Parathyroid adenoma (tissue), 2 donors: ENCODE measurements at regions not wholly inside any gene's neighbourhood (a gene's known extent, or its start where the extent isn't known, plus 50 kb on each side); places are given as distances from the start of the nearest gene placed in this dataset.

Source experiments
- H2AFZ ChIP-seq: fragments of 300-600 bp; sonication (generic); one replicate; pipeline ENCODE4 v1.7.0; 2017; ENCODE audit warnings: antibody characterized with exemption, mild to moderate bottlenecking
- H3K27ac ChIP-seq: fragments of 300-600 bp; sonication (generic); one replicate; pipeline ENCODE4 v1.7.0; 2017
- H3K27me3 ChIP-seq: fragments of 300-600 bp; sonication (generic); one replicate; pipeline ENCODE4 v1.7.0; 2017; ENCODE audit warnings: low read length; ENCODE audit not compliant: control insufficient read depth, insufficient read depth
- H3K36me3 ChIP-seq: fragments of 300-600 bp; sonication (generic); one replicate; pipeline ENCODE4 v1.7.0; 2017; ENCODE audit warnings: low read length; ENCODE audit not compliant: control insufficient read depth, insufficient read depth
- H3K4me1 ChIP-seq: fragments of 300-600 bp; sonication (generic); one replicate; pipeline ENCODE4 v1.7.0; 2017; ENCODE audit warnings: control low read depth
- H3K4me2 ChIP-seq: fragments of 300-600 bp; sonication (generic); one replicate; pipeline ENCODE4 v1.7.0; 2017; ENCODE audit warnings: low read length
- H3K4me3 ChIP-seq: fragments of 300-600 bp; sonication (generic); one replicate; pipeline ENCODE4 v1.7.0; 2017; ENCODE audit warnings: low read depth, low read length
- H3K79me2 ChIP-seq: fragments of 300-600 bp; sonication (generic); one replicate; pipeline ENCODE4 v1.7.0; 2017; ENCODE audit warnings: control low read depth
- H3K9ac ChIP-seq: fragments of 300-600 bp; sonication (generic); one replicate; pipeline ENCODE4 v1.7.0; 2017; ENCODE audit warnings: mild to moderate bottlenecking
- H3K9me3 ChIP-seq: fragments of 300-600 bp; sonication (generic); one replicate; pipeline ENCODE4 v1.7.0; 2017; ENCODE audit warnings: low read length; ENCODE audit not compliant: control insufficient read depth
- CTCF ChIP-seq: fragments of 300-600 bp; sonication (generic); IDR thresholded peaks from one replicate; pipeline ENCODE4 v1.7.0; 2017; ENCODE audit warnings: antibody characterized with exemption, mild to moderate bottlenecking
- donor health status: primary hyperparathyroidism.

GRCh38 chr2:59378127-59378526 is 1137.0 kb upstream of the FANCL start:
- no peak for TF ChIP-seq CTCF
- H3K4me2 ChIP-seq = no peak overlapping the region
- H3K9ac ChIP-seq = no peak overlapping the region
- no peak overlapping the region for H3K27ac ChIP-seq
- no peaks in the 10 kb centered on the region for H3K36me3 ChIP-seq
- H3K27me3 ChIP-seq = no peaks in the 10 kb centered on the region
- no peaks in the 10 kb centered on the region for H3K9me3 ChIP-seq
- H3K79me2 ChIP-seq = no peaks in the 10 kb centered on the region
- H2AFZ ChIP-seq = no peak overlapping the region
- H3K4me1 ChIP-seq = no peaks in the 10 kb centered on the region
- no peak overlapping the region for H3K4me3 ChIP-seq

GRCh38 chr2:59366288-59366687 is 1125.2 kb upstream of the FANCL start:
- TF ChIP-seq CTCF = no peak
- Histone ChIP-seq H3K79me2 (no peaks in the 10 kb centered on the region), H3K27ac (no peak overlapping the region), H3K9ac (no peak overlapping the region), H3K4me2 (no peak overlapping the region), H3K9me3 (no peaks in the 10 kb centered on the region), H2AFZ (no peak overlapping the region), H3K4me3 (no peak overlapping the region), H3K27me3 (no peaks in the 10 kb centered on the region), H3K4me1 (no peaks in the 10 kb centered on the region), H3K36me3 (no peaks in the 10 kb centered on the region)

- H3K27me3 ChIP-seq = no peaks in the 10 kb centered on the region
- no peak overlapping the region for H3K9ac ChIP-seq
- TF ChIP-seq CTCF = no peak
- no peak overlapping the region for H3K27ac ChIP-seq
- no peaks in the 10 kb centered on the region for H3K9me3 ChIP-seq
- H2AFZ ChIP-seq = no peak overlapping the region
- no peak overlapping the region for H3K4me2 ChIP-seq
- no peaks in the 10 kb centered on the region for H3K79me2 ChIP-seq
- no peaks in the 10 kb centered on the region for H3K4me1 ChIP-seq
- no peak overlapping the region for H3K4me3 ChIP-seq
- H3K36me3 ChIP-seq = no peaks in the 10 kb centered on the region
These were observed 1113.4 kb upstream of the FANCL start for GRCh38 chr2:59354498-59354897.

GRCh38 chr2:59353306-59353921 is 1112.3 kb upstream of the FANCL start:
- Histone ChIP-seq H3K36me3 (no peaks in the 10 kb centered on the region), H2AFZ (no peak overlapping the region), H3K4me3 (no peak overlapping the region), H3K9me3 (no peaks in the 10 kb centered on the region), H3K9ac (no peak overlapping the region), H3K4me2 (no peak overlapping the region), H3K4me1 (no peaks in the 10 kb centered on the region), H3K79me2 (no peaks in the 10 kb centered on the region), H3K27me3 (no peaks in the 10 kb centered on the region), H3K27ac (no peak overlapping the region)
- TF ChIP-seq CTCF = no peak

GRCh38 chr2:59342166-59342565 is 1101.0 kb upstream of the FANCL start:
- Histone ChIP-seq H3K79me2 (no peaks in the 10 kb centered on the region), H3K4me1 (no peaks in the 10 kb centered on the region), H2AFZ (no peak overlapping the region), H3K36me3 (no peaks in the 10 kb centered on the region), H3K27me3 (no peaks in the 10 kb centered on the region), H3K4me3 (no peak overlapping the region), H3K27ac (no peak overlapping the region), H3K9me3 (no peaks in the 10 kb centered on the region), H3K4me2 (no peak overlapping the region), H3K9ac (no peak overlapping the region)
- no peak for TF ChIP-seq CTCF
